ENCODE measurements at regions not wholly inside any gene's neighbourhood (a gene's known extent, or its start where the extent isn't known, plus 50 kb on each side); places are given as distances from the start of the nearest gene placed in this dataset.
"Not testable (repeated sequence)": the region's sequence is repeated elsewhere in the genome, so short reads cannot be mapped to it uniquely, and the experiment has no call there.

DNA sequence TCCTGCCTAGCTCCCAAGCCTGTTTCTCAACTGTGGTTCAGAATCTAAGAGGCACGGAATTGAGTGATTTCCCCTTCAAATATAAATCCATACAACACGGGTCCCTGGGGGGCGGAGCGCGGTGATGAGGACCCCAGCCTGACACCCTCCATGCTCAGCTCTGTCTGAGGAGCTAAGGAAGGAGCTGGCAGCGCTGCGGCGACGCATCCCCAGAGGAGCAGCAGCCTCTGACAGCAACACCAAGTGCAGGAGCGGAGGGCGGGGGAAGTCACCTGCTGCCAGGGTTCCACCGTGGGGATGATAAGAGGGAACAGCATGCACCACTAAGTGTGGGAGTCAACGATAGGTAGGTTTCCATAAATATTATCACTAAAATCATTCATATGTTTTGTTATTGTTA lies 72.6 kb upstream of the VWC2 start:
- DNase-seq, result no peak

- DNase-seq, result no peak
Observed at GRCh38 chr7:49702099-49702498, 71.3 kb upstream of the VWC2 start.

DNA sequence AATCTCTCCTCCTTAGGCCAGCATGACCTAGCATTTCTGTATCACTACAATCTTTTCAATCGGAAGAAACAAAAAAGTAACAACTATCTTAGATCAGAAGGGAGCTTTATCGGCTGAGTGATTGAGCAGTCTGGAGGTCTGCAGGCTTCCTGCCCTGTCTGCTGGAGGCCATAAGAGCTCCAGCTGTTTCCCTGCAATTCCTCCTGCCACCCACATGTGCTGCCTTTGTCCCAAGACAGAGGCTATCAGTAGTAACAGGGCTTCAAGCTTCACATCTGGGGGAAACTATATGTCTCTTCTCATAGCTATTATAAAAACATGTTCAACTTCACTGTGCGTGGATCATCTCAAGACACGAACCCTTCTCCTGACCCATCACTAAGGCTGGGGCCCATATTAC lies 70.1 kb upstream of the VWC2 start:
- DNase-seq, result no peak

- no peak for DNase-seq
Observed at GRCh38 chr7:49703881-49704280, 69.6 kb upstream of the VWC2 start.

- no peak for DNase-seq
Observed at GRCh38 chr7:49706106-49706505, 67.3 kb upstream of the VWC2 start.

- no peak for DNase-seq
Observed at GRCh38 chr7:49707891-49708290, 65.5 kb upstream of the VWC2 start.

DNA sequence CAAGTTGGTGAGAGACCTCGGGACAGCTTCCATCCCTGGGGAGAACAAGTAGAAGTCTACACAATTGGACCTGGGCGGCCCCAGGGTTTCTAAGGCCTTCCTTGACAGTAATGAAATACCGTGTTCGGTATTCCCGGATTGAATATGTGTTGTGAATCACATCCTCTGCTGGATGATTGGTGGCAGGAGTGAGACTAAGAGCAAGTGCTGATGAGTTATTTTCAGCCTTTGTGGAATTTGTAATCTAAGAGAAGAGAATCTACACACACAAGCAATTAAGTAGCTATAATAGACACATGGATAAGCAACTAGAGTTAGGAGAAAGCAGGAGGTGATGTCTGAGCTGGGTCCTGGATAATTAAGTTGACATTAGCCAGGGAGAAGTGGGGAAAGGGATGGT lies 64.8 kb upstream of the VWC2 start:
- no peak for DNase-seq

DNA sequence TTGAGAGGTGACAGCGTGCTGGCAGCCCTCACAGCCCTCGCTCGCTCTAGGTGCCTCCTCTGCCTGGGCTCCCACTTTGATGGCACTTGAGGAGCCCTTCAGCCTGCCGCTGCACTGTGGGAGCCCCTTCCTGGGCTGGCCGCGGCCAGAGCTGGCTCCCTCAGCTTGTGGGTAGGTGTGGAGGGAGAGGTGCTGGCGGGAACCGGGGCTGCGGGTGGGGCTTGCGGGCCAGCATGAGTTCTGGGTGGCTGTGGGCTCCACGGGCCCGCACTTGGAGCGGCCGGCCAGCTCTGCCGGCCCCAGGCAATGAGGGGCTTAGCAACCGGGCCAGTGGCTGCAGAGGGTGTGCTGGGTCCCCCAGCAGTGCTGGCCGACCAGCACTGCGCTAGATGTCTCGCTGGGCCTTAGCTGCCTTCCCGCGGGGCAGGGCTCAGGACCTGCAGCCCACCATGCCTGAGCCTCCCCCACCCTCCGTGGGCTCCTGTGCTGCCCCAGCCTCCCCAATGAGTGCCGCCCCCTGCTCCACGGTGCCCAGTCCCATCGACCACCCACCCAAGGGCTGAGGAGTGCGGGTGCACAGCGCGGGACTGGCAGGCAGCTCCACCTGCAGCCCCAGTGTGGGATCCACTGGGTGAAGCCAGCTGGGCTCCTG lies 62.2 kb upstream of the VWC2 start:
- DNase-seq, result not testable (repeated sequence)

GRCh38 chr7:49714182-49714581 lies 59.3 kb upstream of the VWC2 start:
- DNase-seq, result no peak

GRCh38 chr7:49715486-49715885 lies 58.0 kb upstream of the VWC2 start:
- no peak for DNase-seq

DNA sequence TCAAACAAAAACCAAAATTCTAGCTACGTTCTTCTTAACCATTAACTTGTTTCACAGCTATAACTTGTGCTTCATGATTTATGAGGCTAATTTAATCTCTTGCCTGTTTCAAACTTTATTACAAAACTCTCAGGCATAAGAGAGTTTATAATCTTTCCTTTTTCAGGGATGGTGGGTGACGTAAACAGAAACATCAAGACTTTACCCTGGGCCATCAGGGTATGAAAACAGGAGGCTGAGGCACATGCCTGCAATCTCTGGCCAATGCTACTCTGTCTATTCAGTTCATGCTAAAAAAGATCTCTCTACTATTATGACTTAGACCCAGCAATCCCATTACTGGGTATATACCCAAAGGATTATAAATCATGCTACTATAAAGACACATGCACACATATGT lies 55.9 kb upstream of the VWC2 start:
- no peak for DNase-seq

DNA sequence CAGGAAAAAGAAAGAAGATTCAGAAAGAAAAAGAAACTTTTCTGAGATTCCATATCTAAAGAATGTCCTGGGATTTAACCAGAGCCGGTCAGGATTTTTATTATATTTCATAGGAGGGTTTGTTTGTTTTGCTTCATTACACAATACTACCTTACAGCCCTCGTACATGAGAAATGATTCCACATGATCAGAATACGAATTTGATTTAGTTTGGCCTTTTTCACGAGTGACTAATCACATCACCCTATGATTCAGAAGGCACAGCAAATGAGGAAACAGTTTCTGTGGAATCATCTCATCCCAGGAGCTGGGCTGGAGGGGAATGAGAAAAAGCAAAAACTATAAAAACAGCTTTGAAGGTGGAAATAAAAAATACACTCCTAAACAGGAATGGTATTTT lies 54.7 kb upstream of the VWC2 start:
- DNase-seq, result no peak

GRCh38 chr7:49721441-49721840 lies 52.0 kb upstream of the VWC2 start:
- no peak for DNase-seq
